ENCODE measurements at regions not wholly inside any gene's neighbourhood (a gene's known extent, or its start where the extent isn't known, plus 50 kb on each side); places are given as distances from the start of the nearest gene placed in this dataset.

DNA sequence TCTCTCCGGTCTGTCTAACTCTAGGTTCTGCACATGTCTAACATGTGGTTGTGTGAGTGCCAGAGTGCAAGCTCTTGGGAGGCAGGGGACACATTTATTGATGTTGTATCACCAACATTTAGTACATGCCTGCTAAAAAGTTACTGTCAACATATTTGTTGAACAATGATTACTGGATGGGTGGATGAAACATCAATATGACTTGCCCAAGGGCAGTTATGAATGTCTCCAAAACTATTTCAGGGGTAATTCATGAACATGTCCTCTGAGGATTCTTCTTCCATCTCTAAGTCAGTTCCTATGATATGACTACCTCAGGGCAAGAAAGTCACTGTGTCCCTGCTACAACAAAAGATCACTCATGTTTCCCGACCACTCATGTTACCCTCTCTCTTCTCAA, 91.3 kb upstream of the STEAP1B start:
- POLR2A ChIA-PET: no interaction called here
- ATAC-seq: no peak
- no peak for DNase-seq
- Mint-ChIP-seq H3K4me3 (no peak overlapping the region), H3K27me3 (peaks cover 30% of the 10 kb centered on the region), H3K27ac (no peak overlapping the region), H3K4me1 (ENCODE audit: low read depth) (peaks cover 6% of the 10 kb centered on the region), H3K36me3 (ENCODE audit: low read depth) (no peaks in the 10 kb centered on the region), H3K9me3 (no peaks in the 10 kb centered on the region)
- TF ChIP-seq, protein P1, sequence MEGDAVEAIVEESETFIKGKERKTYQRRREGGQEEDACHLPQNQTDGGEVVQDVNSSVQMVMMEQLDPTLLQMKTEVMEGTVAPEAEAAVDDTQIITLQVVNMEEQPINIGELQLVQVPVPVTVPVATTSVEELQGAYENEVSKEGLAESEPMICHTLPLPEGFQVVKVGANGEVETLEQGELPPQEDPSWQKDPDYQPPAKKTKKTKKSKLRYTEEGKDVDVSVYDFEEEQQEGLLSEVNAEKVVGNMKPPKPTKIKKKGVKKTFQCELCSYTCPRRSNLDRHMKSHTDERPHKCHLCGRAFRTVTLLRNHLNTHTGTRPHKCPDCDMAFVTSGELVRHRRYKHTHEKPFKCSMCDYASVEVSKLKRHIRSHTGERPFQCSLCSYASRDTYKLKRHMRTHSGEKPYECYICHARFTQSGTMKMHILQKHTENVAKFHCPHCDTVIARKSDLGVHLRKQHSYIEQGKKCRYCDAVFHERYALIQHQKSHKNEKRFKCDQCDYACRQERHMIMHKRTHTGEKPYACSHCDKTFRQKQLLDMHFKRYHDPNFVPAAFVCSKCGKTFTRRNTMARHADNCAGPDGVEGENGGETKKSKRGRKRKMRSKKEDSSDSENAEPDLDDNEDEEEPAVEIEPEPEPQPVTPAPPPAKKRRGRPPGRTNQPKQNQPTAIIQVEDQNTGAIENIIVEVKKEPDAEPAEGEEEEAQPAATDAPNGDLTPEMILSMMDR (IDR thresholded peaks at IDR 0.05): no peak
- intact Hi-C loops (cut with micrococcal nuclease): no loop called here
- CTCF ChIA-PET: no interaction called here

DNA sequence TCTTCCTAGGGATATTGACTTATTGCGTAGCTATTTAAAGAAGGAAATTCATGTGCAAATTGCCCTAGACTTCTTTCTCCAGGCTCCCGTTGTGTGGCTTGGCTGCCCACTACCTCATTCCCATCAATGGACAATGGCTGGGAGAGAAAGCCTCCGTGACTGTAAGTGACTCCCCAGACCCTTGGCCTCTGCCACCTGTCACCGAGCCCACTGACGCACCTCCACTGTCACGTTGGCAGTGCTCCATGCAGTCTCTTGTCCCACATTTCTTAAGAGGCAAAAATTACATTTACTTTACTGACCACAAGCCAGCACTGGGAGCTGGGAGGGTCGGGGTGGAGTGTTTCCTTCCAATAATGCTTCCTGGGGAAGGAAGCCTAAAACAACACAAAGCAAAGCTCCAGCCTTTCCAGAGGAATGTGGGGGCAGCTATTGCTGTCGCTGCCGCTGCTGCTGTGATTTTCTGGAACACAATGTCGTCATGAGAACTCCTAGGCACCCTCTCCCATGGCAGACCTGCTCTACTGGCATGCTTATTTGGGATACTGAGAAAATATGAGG, 89.7 kb upstream of the STEAP1B start:
- TF ChIP-seq, protein P1 (IDR thresholded peaks at IDR 0.05): no peak
- POLR2A ChIA-PET: interaction anchor here (0.6 kb wide), 1 partner anchor 524 kb away, joined by 4 read pairs; no protein-coding TSS in a partner anchor
- CTCF ChIA-PET: interaction anchor here (1.3 kb wide), 1 partner anchor 29 kb away, joined by 3 read pairs; no protein-coding TSS in a partner anchor
- Mint-ChIP-seq H3K36me3 (ENCODE audit: low read depth) (no peaks in the 10 kb centered on the region), H3K4me3 (no peak overlapping the region), H3K4me1 (ENCODE audit: low read depth) (peaks cover 6% of the 10 kb centered on the region), H3K9me3 (no peaks in the 10 kb centered on the region), H3K27ac (no peak overlapping the region), H3K27me3 (peaks cover 26% of the 10 kb centered on the region)
- DNase-seq: no peak
- intact Hi-C loops (cut with micrococcal nuclease): no loop called here
- ATAC-seq: no peak

DNA sequence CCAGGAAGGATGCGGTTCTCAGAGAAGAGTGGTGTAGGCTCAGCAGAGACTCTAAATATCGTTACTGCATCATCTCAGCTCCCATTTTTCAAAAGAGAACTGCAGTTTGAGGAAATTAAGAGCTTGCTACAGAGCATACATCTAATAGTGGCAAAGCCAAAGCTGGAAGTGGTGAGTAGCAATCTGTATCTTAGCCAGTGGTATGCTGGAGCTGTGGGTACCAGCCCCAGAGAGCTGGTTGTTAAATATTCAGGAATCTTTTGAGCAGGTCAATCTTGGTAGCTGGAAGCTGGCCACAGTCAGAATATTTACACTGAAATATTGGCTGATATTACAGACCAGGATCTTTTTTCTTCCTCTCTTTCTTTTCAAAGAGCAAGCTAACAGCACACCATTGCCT, 88.4 kb upstream of the STEAP1B start:
- Mint-ChIP-seq H3K27ac (no peak overlapping the region), H3K36me3 (ENCODE audit: low read depth) (no peaks in the 10 kb centered on the region), H3K27me3 (peaks cover 27% of the 10 kb centered on the region), H3K4me1 (ENCODE audit: low read depth) (peaks cover 6% of the 10 kb centered on the region), H3K9me3 (no peaks in the 10 kb centered on the region), H3K4me3 (no peak overlapping the region)
- DNase-seq: no peak
- CTCF ChIA-PET: interaction anchor here (1.3 to 1.5 kb wide), 2 partner anchors 69 to 140 kb away, joined by 3 to 4 read pairs; no protein-coding TSS in a partner anchor
- intact Hi-C loops (cut with micrococcal nuclease): no loop called here
- ATAC-seq: no peak
- POLR2A ChIA-PET: no interaction called here
- TF ChIP-seq, protein P1 (IDR thresholded peaks at IDR 0.05): no peak

DNA sequence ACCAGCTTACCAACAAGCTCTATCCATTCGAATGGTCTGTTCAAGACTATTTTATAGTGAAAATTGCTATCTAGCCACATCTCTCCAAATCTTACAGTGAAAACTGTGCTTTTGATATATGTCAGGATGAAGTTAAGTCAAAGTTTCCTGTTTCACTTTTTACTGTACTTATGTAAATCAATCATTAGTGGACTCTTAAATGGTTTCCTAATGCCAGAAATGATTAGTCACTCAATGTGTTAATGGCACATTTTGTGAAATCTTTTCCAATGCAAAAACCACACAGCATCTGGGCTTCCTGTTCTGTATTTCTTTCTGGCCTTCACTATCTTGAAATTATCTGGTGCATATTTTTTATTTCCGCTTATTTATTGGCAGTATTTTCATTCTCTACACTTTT, 87.3 kb upstream of the STEAP1B start:
- POLR2A ChIA-PET: no interaction called here
- Mint-ChIP-seq H3K4me3 (no peak overlapping the region), H3K9me3 (no peaks in the 10 kb centered on the region), H3K36me3 (ENCODE audit: low read depth) (no peaks in the 10 kb centered on the region), H3K4me1 (ENCODE audit: low read depth) (peaks cover 6% of the 10 kb centered on the region), H3K27ac (no peak overlapping the region), H3K27me3 (peaks cover 27% of the 10 kb centered on the region)
- no peak for DNase-seq
- TF ChIP-seq, protein P1 (IDR thresholded peaks at IDR 0.05): no peak
- CTCF ChIA-PET: interaction anchor here (1.4 to 1.5 kb wide), 2 partner anchors 27 to 70 kb away, joined by 3 to 6 read pairs; no protein-coding TSS in a partner anchor
- intact Hi-C loops (cut with micrococcal nuclease): no loop called here
- peak; percentile 20 for ATAC-seq

DNA sequence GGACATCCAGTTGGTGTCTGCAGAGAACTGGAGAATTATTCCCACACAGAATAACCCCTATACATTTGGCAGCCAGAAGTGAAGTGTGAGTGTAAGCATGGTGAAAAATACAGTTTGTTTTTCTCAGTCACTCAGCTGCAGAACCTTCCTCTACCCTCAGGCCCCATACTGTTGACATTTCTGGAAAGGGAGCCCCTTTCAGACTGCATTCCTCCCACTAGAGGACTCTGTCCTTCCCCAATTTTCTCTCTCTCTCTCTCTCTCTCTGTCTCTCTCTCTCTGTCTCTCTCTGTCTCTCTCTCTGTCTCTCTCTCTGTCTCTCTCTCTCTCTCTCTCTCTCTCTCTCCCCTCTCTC, 86.8 kb upstream of the STEAP1B start:
- no peaks in the 10 kb centered on the region for H3K9me3 Mint-ChIP-seq
- peaks cover 26% of the 10 kb centered on the region for H3K27me3 Mint-ChIP-seq
- ATAC-seq (no peak), DNase-seq (no peak)
- intact Hi-C loops (cut with micrococcal nuclease): no loop called here
- no peaks in the 10 kb centered on the region for H3K36me3 Mint-ChIP-seq (ENCODE audit: low read depth)
- POLR2A ChIA-PET: no interaction called here
- H3K4me1 Mint-ChIP-seq (ENCODE audit: low read depth): peaks cover 6% of the 10 kb centered on the region
- CTCF ChIA-PET: interaction anchor here (1.4 to 1.7 kb wide), 2 partner anchors 26 to 196 kb away, joined by 4 to 6 read pairs; no protein-coding TSS in a partner anchor
- no peak overlapping the region for H3K4me3 Mint-ChIP-seq
- TF ChIP-seq, protein P1 (IDR thresholded peaks at IDR 0.05): no peak
- H3K27ac Mint-ChIP-seq: no peak overlapping the region
